Breast epithelium (tissue), 4 donors: ENCODE measurements at regions not wholly inside any gene's neighbourhood (a gene's known extent, or its start where the extent isn't known, plus 50 kb on each side); places are given as distances from the start of the nearest gene placed in this dataset.

Experiments
- DNase-seq, 2 donors: peaks; one replicate each; pipeline ENCODE4 v3.0.0-alpha.2; 2019; ENCODE audit warnings: low spot score in 2 of 2
- H3K27ac ChIP-seq, 2 donors: fragments of 200-600 bp; sonication (generic) in 1 of 2; one replicate each; pipeline ENCODE4 v1.5.1; 2016 to 2019; ENCODE audit warnings: mild to moderate bottlenecking in 1 of 2
- H3K27me3 ChIP-seq, 2 donors: fragments of 200-600 bp; sonication (generic) in 1 of 2; one replicate each; pipeline versions ENCODE4 v1.5.1 to v1.6.0; 2017 to 2019; ENCODE audit warnings: control low read depth in 1 of 2, mild to moderate bottlenecking in 1 of 2
- H3K36me3 ChIP-seq: fragments of 200-600 bp; one replicate; pipeline ENCODE4 v1.5.1; 2019
- H3K4me1 ChIP-seq, 2 donors: fragments of 200-600 bp; sonication (generic); one replicate each; pipeline ENCODE4 v1.5.1; 2016 to 2019; ENCODE audit warnings: control low read depth in 1 of 2
- H3K4me3 ChIP-seq, 3 donors: fragments of 200-600 bp; sonication (generic); 1 replicate in 2 of 3; 2 replicates in 1 of 3; pipeline ENCODE4 v1.5.1; 2016 to 2019; ENCODE audit warnings: mild to moderate bottlenecking in 3 of 3, moderate library complexity in 2 of 3
- H3K9me3 ChIP-seq, 2 donors: fragments of 200-600 bp; sonication (generic) in 1 of 2; one replicate each; pipeline ENCODE4 v1.5.1; 2016 to 2019; ENCODE audit warnings: control low read depth in 1 of 2
- CTCF ChIP-seq, 3 donors: fragments of 450-650 bp; IDR thresholded peaks; one replicate each; pipeline ENCODE4 v1.5.1; 2016 to 2017; ENCODE audit warnings: antibody characterized with exemption in 3 of 3, mild to moderate bottlenecking in 3 of 3, moderate library complexity in 3 of 3
- POLR2A ChIP-seq: fragments of 450-650 bp; IDR thresholded peaks from one replicate; pipeline ENCODE4 v1.6.1; 2016; ENCODE audit warnings: antibody characterized with exemption, mild to moderate bottlenecking, moderate library complexity
- POLR2AphosphoS5 ChIP-seq, 3 donors: sonication (generic); formaldehyde crosslinking; IDR thresholded peaks; one replicate each; pipeline ENCODE4 v1.6.1; 2017; ENCODE audit warnings: antibody characterized with exemption in 3 of 3
- intact Hi-C: fragments of 100-400 bp; cut with DNase I; formaldehyde crosslinking; loops from one replicate; pipeline ENCODE4 v1.15.1; 2023; ENCODE audit warnings: low total_unique reads

DNA sequence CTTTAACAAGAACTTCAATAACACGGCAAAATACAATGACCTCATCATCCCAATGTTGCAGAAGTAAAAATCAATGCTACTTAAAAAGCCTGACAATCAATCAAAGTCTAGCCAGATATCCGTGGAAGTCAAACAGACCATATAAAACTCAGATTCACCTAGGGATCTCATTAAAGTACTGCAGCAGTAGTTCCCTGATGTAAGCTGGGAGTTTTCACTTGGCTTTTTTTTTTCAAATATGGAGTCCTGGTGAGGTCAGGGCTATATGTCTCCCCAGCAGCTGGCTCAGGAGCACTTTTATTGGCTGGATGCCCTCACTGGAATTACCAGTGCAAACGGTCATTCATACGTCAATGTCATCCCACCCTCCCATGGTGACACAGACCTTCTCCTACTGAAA lies 220.6 kb upstream of the SLC30A5 start:
- H3K27ac ChIP-seq: no peak overlapping the region
- no peaks in the 10 kb centered on the region for H3K36me3 ChIP-seq
- DNase-seq: no peak
- H3K27me3 ChIP-seq: no peaks in the 10 kb centered on the region
- no peaks in the 10 kb centered on the region for H3K4me1 ChIP-seq
- intact Hi-C loops: no loop called here
- no peaks in the 10 kb centered on the region for H3K9me3 ChIP-seq
- TF ChIP-seq POLR2A (no peak), POLR2AphosphoS5 (IDR thresholded peaks at IDR 0.05) (no peak), CTCF (IDR thresholded peaks at IDR 0.05) (no peak)
- H3K4me3 ChIP-seq: no peak overlapping the region

GRCh38 chr5:68875351-68875750 lies 218.5 kb upstream of the SLC30A5 start:
- no peak for DNase-seq
- H3K27ac ChIP-seq: no peak overlapping the region
- TF ChIP-seq POLR2A (no peak), POLR2AphosphoS5 (IDR thresholded peaks at IDR 0.05) (no peak), CTCF (IDR thresholded peaks at IDR 0.05) (no peak)
- H3K4me1 ChIP-seq: no peaks in the 10 kb centered on the region
- H3K4me3 ChIP-seq: no peak overlapping the region
- H3K27me3 ChIP-seq: no peaks in the 10 kb centered on the region
- intact Hi-C loops: no loop called here
- H3K9me3 ChIP-seq: no peaks in the 10 kb centered on the region
- H3K36me3 ChIP-seq: no peaks in the 10 kb centered on the region

GRCh38 chr5:68883436-68883835 lies 210.4 kb upstream of the SLC30A5 start:
- no peak for TF ChIP-seq POLR2AphosphoS5 (IDR thresholded peaks at IDR 0.05)
- Histone ChIP-seq H3K27ac (no peak overlapping the region), H3K9me3 (no peaks in the 10 kb centered on the region), H3K4me1 (no peaks in the 10 kb centered on the region), H3K4me3 (no peak overlapping the region), H3K27me3 (no peaks in the 10 kb centered on the region), H3K36me3 (no peaks in the 10 kb centered on the region)
- intact Hi-C loops: no loop called here
- DNase-seq: no peak

GRCh38 chr5:68884144-68884754 lies 209.6 kb upstream of the SLC30A5 start:
- Histone ChIP-seq H3K9me3 (no peaks in the 10 kb centered on the region), H3K4me1 (no peaks in the 10 kb centered on the region), H3K27me3 (no peaks in the 10 kb centered on the region), H3K4me3 (no peak overlapping the region), H3K36me3 (no peaks in the 10 kb centered on the region), H3K27ac (no peak overlapping the region)
- DNase-seq: no peak
- TF ChIP-seq POLR2A (no peak), CTCF (IDR thresholded peaks at IDR 0.05) (no peak), POLR2AphosphoS5 (IDR thresholded peaks at IDR 0.05) (no peak)
- intact Hi-C loops: no loop called here

- Histone ChIP-seq H3K4me3 (no peak overlapping the region), H3K36me3 (no peaks in the 10 kb centered on the region), H3K4me1 (no peaks in the 10 kb centered on the region), H3K27me3 (no peaks in the 10 kb centered on the region), H3K27ac (no peak overlapping the region), H3K9me3 (no peaks in the 10 kb centered on the region)
- DNase-seq: no peak
- intact Hi-C loops: no loop called here
- TF ChIP-seq POLR2A: no peak
- peak in 1 of 3 donors; percentile 12 for TF ChIP-seq CTCF (IDR thresholded peaks at IDR 0.05)
- TF ChIP-seq POLR2AphosphoS5 (IDR thresholded peaks at IDR 0.05): no peak
Measured at GRCh38 chr5:68884883-68885282, 208.9 kb upstream of the SLC30A5 start.

- no peak for TF ChIP-seq CTCF (IDR thresholded peaks at IDR 0.05)
- no peak for TF ChIP-seq POLR2AphosphoS5 (IDR thresholded peaks at IDR 0.05)
- TF ChIP-seq POLR2A: no peak
- Histone ChIP-seq H3K9me3 (no peaks in the 10 kb centered on the region), H3K27ac (no peak overlapping the region), H3K4me1 (no peaks in the 10 kb centered on the region), H3K4me3 (no peak overlapping the region), H3K36me3 (no peaks in the 10 kb centered on the region), H3K27me3 (no peaks in the 10 kb centered on the region)
- no peak for DNase-seq
- intact Hi-C loops: no loop called here
Measured at GRCh38 chr5:68886814-68887213, 207.0 kb upstream of the SLC30A5 start.
